ENCODE measurements at regions not wholly inside any gene's neighbourhood (a gene's known extent, or its start where the extent isn't known, plus 50 kb on each side); places are given as distances from the start of the nearest gene placed in this dataset.

- no peak overlapping the region for H3K27ac ChIP-seq (ENCODE audit: low read depth in 2 of 2, low read length in 1 of 2)
- ChIA-PET CTCF (interaction anchor here (1.0 kb wide), 1 partner anchor 8 kb away, joined by 3 read pairs; no protein-coding TSS in a partner anchor), POLR2A (no interaction called here)
- no peak overlapping the region for H2AFZ ChIP-seq (ENCODE audit: low read depth)
- TF ChIP-seq TCF12 (IDR thresholded peaks at IDR 0.05) = no peak
- no peak for TF ChIP-seq TEAD4 (IDR thresholded peaks at IDR 0.05; ENCODE audit: borderline replicate concordance, insufficient read depth)
- TF ChIP-seq RCOR1 (IDR thresholded peaks at IDR 0.05; ENCODE audit: low read length) = no peak
- TF ChIP-seq, protein P1, sequence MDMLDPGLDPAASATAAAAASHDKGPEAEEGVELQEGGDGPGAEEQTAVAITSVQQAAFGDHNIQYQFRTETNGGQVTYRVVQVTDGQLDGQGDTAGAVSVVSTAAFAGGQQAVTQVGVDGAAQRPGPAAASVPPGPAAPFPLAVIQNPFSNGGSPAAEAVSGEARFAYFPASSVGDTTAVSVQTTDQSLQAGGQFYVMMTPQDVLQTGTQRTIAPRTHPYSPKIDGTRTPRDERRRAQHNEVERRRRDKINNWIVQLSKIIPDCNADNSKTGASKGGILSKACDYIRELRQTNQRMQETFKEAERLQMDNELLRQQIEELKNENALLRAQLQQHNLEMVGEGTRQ (IDR thresholded peaks at IDR 0.05; ENCODE audit: borderline replicate concordance, low read depth, low read length) = no peak
- TF ChIP-seq NRF1 (IDR thresholded peaks at IDR 0.05; ENCODE audit: low read depth, low read length) = no peak
- no peak for TF ChIP-seq ELF1 (IDR thresholded peaks at IDR 0.05)
- no peak for DNase-seq
- no peaks in the 10 kb centered on the region for H3K27me3 ChIP-seq (ENCODE audit: insufficient read depth)
- no peaks in the 10 kb centered on the region; a peak in 1 of 4 replicates for H3K4me1 ChIP-seq (ENCODE audit: control insufficient read depth in 1 of 2, insufficient read depth in 2 of 2, low read depth in 1 of 2, low read length in 1 of 2)
- H3K9me2 ChIP-seq = no peaks in the 10 kb centered on the region; the same call in none of the 2 replicates
- no peak overlapping the region for H3K9ac ChIP-seq
- H3K79me2 ChIP-seq (ENCODE audit: insufficient read depth) = no peaks in the 10 kb centered on the region
- no peaks in the 10 kb centered on the region for H4K20me1 ChIP-seq (ENCODE audit: insufficient read depth)
- H3F3A ChIP-seq (replicated peaks; ENCODE audit: insufficient read depth) = no peaks in the 10 kb centered on the region
- H3K4me3 ChIP-seq (ENCODE audit: low read depth in 2 of 2, low read length in 1 of 2) = no peak overlapping the region
- no peaks in the 10 kb centered on the region for H3K9me3 ChIP-seq
- no peak overlapping the region for H3K4me2 ChIP-seq
- H3K36me3 ChIP-seq (replicated peaks in 1 of 2; ENCODE audit: control insufficient read depth in 1 of 2, insufficient read depth in 2 of 2, low read length in 1 of 2) = no peaks in the 10 kb centered on the region
- WGBS (ENCODE audit: low lambda C conversion rate) = 89% methylated on average over 7 of the region's 7 CpGs
Observed at GRCh38 chr9:3576328-3576727, 50.5 kb upstream of the RFX3 start.

DNA sequence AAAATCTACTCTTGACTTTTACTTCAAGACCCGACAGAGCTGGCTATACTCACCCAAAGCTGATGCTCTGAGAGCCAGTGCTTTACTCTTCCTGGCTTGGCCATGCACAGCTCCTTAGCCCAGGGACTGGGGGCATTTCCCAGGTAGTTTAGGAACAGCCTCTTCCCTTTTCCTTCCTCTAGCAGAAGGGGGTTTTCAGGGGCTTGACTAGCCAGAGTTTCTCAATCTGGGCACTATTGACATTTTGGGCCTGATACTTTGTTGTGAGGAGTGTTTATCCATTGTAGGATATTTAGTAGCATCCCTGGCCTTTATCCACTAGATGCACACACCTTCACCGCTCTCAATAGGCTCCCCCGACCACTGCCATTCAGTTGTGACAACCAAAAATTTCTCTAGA, 50.0 kb upstream of the RFX3 start:
- H3K79me2 ChIP-seq (ENCODE audit: insufficient read depth) = no peaks in the 10 kb centered on the region
- no peak overlapping the region for H3K4me3 ChIP-seq (ENCODE audit: low read depth in 2 of 2, low read length in 1 of 2)
- no peaks in the 10 kb centered on the region for H3K36me3 ChIP-seq (replicated peaks in 1 of 2; ENCODE audit: control insufficient read depth in 1 of 2, insufficient read depth in 2 of 2, low read length in 1 of 2)
- POLR2A ChIA-PET = no interaction called here
- H3K4me2 ChIP-seq = no peak overlapping the region
- CTCF ChIA-PET = interaction anchor here (0.6 kb wide), 1 partner anchor 11 kb away, joined by 4 read pairs; no protein-coding TSS in a partner anchor
- no peak overlapping the region for H3K9ac ChIP-seq
- no peaks in the 10 kb centered on the region; the same call in none of the 2 replicates for H3K9me2 ChIP-seq
- no peak overlapping the region for H2AFZ ChIP-seq (ENCODE audit: low read depth)
- H3K4me1 ChIP-seq (ENCODE audit: control insufficient read depth in 1 of 2, insufficient read depth in 2 of 2, low read depth in 1 of 2, low read length in 1 of 2) = no peaks in the 10 kb centered on the region; a peak in 1 of 4 replicates
- no peaks in the 10 kb centered on the region for H4K20me1 ChIP-seq (ENCODE audit: insufficient read depth)
- 79% methylated on average over 3 of the region's 3 CpGs for WGBS (ENCODE audit: low lambda C conversion rate)
- no peaks in the 10 kb centered on the region for H3K27me3 ChIP-seq (ENCODE audit: insufficient read depth)
- H3F3A ChIP-seq (replicated peaks; ENCODE audit: insufficient read depth) = no peaks in the 10 kb centered on the region
- no peaks in the 10 kb centered on the region for H3K9me3 ChIP-seq
- DNase-seq = no peak
- H3K27ac ChIP-seq (ENCODE audit: low read depth in 2 of 2, low read length in 1 of 2) = no peak overlapping the region
- TF ChIP-seq FOXM1 (IDR thresholded peaks at IDR 0.05; ENCODE audit: low read depth) = no peak
- TF ChIP-seq ELF1 (IDR thresholded peaks at IDR 0.05) = no peak
- TF ChIP-seq TAF1 (IDR thresholded peaks at IDR 0.05; ENCODE audit: borderline replicate concordance, low read depth, low read length) = no peak
- no peak for TF ChIP-seq MAX (IDR thresholded peaks at IDR 0.05; ENCODE audit: low read depth)
- no peak for TF ChIP-seq EP300 (IDR thresholded peaks at IDR 0.05; ENCODE audit: borderline replicate concordance in 1 of 2, low read depth in 1 of 2, low read length in 1 of 2)
- no peak for TF ChIP-seq RAD21 (IDR thresholded peaks at IDR 0.05; ENCODE audit: low read length)
- TF ChIP-seq SMC3 (IDR thresholded peaks at IDR 0.05; ENCODE audit: low read depth, low read length) = no peak
- no peak for TF ChIP-seq MEF2A (IDR thresholded peaks at IDR 0.05; ENCODE audit: borderline replicate concordance, low read depth)
- TF ChIP-seq, protein P2, sequence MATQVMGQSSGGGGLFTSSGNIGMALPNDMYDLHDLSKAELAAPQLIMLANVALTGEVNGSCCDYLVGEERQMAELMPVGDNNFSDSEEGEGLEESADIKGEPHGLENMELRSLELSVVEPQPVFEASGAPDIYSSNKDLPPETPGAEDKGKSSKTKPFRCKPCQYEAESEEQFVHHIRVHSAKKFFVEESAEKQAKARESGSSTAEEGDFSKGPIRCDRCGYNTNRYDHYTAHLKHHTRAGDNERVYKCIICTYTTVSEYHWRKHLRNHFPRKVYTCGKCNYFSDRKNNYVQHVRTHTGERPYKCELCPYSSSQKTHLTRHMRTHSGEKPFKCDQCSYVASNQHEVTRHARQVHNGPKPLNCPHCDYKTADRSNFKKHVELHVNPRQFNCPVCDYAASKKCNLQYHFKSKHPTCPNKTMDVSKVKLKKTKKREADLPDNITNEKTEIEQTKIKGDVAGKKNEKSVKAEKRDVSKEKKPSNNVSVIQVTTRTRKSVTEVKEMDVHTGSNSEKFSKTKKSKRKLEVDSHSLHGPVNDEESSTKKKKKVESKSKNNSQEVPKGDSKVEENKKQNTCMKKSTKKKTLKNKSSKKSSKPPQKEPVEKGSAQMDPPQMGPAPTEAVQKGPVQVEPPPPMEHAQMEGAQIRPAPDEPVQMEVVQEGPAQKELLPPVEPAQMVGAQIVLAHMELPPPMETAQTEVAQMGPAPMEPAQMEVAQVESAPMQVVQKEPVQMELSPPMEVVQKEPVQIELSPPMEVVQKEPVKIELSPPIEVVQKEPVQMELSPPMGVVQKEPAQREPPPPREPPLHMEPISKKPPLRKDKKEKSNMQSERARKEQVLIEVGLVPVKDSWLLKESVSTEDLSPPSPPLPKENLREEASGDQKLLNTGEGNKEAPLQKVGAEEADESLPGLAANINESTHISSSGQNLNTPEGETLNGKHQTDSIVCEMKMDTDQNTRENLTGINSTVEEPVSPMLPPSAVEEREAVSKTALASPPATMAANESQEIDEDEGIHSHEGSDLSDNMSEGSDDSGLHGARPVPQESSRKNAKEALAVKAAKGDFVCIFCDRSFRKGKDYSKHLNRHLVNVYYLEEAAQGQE (IDR thresholded peaks at IDR 0.05; ENCODE audit: low read depth, low read length) = no peak
- TF ChIP-seq JUND (IDR thresholded peaks at IDR 0.05) = no peak
- TF ChIP-seq, protein P3, sequence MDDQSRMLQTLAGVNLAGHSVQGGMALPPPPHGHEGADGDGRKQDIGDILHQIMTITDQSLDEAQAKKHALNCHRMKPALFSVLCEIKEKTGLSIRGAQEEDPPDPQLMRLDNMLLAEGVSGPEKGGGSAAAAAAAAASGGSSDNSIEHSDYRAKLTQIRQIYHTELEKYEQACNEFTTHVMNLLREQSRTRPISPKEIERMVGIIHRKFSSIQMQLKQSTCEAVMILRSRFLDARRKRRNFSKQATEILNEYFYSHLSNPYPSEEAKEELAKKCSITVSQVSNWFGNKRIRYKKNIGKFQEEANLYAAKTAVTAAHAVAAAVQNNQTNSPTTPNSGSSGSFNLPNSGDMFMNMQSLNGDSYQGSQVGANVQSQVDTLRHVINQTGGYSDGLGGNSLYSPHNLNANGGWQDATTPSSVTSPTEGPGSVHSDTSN (IDR thresholded peaks at IDR 0.05) = no peak
- TF ChIP-seq RCOR1 (IDR thresholded peaks at IDR 0.05; ENCODE audit: low read length) = no peak
- TF ChIP-seq, protein P4, sequence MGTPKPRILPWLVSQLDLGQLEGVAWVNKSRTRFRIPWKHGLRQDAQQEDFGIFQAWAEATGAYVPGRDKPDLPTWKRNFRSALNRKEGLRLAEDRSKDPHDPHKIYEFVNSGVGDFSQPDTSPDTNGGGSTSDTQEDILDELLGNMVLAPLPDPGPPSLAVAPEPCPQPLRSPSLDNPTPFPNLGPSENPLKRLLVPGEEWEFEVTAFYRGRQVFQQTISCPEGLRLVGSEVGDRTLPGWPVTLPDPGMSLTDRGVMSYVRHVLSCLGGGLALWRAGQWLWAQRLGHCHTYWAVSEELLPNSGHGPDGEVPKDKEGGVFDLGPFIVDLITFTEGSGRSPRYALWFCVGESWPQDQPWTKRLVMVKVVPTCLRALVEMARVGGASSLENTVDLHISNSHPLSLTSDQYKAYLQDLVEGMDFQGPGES (IDR thresholded peaks at IDR 0.05; ENCODE audit: low read depth, low read length) = no peak
- no peak for TF ChIP-seq RXRA (IDR thresholded peaks at IDR 0.05; ENCODE audit: borderline replicate concordance, low read depth)
- TF ChIP-seq SIN3A (IDR thresholded peaks at IDR 0.05; ENCODE audit: borderline replicate concordance, low read depth, low read length) = no peak
- TF ChIP-seq MXI1 (IDR thresholded peaks at IDR 0.05; ENCODE audit: low read depth, low read length) = no peak
- TF ChIP-seq EZH2phosphoT487 (IDR thresholded peaks at IDR 0.05; ENCODE audit: borderline replicate concordance, low read depth) = no peak

Data from SK-N-SH (cell line).